ENCODE measurements at regions not wholly inside any gene's neighbourhood (a gene's known extent, or its start where the extent isn't known, plus 50 kb on each side); places are given as distances from the start of the nearest gene placed in this dataset.

DNA sequence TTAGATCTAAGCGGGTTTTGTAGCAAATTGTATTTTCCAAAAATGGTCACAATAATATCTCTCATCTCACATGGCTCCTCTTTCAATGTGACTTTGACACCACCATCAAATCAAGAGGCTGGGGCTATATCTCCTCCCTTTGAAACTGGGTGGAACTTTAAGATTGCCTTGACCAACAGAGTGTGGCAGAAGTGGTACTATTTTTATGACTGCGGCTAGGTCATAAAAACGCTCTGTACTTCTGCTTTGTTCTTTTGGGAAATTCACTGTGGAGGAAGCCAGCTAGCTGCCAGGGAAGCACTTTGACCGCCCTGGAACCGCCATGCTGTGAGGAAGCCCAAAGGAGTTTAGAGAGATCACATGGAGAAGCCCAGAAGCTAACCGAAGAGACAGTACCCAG is 50.7 kb upstream of the ACOT11 start:
- DNase-seq = no peak

DNA sequence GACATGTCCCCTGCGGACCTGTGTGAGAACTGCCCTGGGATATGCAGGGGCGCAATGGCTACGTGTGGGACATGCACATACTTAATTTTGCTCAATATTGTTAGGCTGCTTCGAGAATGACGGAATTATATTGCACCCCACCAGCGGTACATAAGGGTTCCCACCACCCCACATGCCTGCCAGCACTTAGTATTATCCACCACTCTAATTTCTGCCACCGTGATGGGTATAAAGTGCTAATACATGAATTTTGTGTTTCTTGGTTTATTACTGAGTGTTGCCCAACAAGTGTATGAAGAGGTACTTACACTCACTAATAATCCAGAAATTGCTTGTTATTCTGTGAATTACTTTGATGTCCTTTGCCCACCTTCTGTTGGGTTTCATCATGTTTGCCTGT is 52.1 kb upstream of the ACOT11 start:
- no peak for DNase-seq

GRCh38 chr1:54493608-54494007 is 54.4 kb upstream of the ACOT11 start:
- no peak for DNase-seq

DNA sequence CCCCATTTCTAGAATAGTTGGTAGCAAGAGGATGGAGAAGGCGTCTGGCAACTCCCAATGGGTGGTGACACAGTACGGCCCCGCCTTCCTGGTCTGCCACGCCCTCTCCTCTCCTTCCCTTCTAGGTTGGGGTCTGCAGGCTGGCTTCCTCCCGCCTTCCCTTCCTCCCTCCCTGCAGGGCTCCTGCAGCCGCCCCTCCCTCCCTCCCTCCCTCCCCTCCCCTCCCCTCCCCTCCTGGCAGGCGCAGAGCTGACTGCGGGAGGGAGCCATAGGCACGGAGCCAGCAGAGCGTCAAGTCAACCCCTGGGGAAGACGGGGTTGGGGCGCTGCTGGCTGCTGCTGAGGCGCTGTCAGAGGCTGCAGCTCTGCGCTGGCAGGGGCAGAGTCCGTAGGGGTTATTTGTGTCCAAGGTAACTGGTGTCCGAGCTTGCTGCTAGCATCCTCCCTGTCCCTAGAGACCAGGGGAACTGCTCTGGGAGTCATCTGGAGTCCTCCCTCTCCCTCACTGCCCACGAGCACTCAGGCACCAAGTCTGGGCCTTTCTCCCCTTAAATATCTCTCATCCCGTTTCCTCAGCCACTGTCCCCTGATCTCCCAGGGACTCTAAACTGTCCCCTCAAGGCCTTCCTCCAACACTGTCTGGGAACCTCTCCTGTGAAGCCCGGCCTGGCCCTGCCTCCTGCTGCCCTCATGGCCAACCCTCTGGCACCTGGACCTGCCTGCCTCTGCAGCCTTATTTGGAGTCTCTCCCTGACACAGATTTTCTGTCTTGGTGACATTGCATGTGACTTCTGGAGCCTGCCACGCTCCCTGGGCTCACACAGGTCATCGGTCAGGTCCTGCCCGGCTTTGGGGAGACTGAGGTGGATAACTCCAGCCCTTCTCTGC is 57.4 kb upstream of the ACOT11 start:
- no peak for DNase-seq

DNA sequence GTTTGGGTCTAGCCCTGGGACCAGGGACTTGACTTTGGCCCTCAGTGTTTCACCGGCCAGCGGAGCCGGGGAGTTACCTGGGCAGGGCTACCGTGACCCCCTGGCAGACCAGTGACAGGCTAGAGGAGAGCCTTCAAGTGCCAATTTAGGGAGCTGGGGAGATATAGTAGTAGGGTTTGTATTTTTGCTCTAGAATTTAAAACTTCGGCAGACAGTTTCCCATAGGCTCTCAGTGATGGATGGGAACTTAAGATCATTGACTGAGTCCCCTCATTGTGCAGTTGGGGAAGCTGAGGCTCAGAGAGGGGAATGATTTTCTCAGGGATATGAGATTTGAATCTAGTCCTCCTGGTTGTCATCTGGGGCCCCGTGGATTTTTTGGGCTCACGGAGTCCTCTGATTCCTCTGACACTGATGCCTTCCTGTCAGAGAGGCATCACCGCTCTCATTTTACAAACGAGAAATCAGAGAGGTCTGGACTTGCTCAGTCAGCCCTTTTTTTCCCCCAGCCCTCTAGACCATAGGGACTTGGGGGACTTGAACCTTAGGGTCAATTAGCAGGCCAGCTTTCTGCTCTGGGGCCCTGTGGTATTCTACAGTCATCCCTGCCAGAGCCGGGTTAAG is 58.3 kb upstream of the ACOT11 start:
- DNase-seq = no peak

DNA sequence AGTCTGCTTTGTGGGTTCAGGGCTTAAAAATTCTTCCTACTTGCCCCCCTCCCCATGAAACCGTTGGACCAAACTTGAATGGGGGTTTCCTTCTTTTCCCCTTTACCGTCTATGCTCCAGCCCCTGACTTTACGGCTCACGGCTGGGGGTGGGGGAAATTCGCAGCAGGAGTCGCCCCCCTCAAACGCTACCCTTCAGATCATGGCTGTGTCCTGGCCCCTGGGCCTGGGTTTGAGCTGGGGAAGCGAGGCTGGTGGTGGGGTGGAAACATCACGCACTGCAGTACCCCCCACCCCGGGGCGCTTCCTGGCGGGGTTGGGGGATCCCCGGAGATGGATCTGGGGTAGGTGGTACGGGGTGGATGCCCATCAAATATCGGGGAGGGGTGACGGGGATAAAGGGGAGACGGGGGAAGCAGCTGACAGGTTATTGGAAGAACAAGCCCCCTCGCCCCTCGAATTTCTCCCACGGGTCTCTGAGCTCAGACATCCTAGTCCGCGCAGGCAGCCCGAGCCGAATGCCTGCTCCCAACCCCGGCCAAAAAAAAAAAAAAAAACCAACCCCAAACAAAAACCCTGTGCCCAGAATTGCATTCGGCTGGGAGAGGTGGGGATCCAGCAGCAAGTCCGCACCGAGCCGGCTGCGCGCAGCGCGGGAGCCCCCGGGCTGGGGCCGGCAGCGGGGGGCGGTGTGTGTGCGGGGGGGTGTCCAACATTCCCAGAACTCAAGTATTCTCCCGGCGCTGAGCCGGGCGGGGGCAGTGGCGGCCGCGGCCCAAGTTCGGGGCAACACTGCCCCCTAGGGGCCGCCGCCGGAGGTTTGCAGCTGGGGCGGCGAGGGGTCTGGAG is 59.0 kb upstream of the ACOT11 start:
- DNase-seq = peak; percentile 87

GRCh38 chr1:54488065-54488750 is 59.8 kb upstream of the ACOT11 start:
- peak; percentile 88 for DNase-seq

- DNase-seq = peak; percentile 69
These were observed 60.4 kb upstream of the ACOT11 start for GRCh38 chr1:54487571-54488050.

DNA sequence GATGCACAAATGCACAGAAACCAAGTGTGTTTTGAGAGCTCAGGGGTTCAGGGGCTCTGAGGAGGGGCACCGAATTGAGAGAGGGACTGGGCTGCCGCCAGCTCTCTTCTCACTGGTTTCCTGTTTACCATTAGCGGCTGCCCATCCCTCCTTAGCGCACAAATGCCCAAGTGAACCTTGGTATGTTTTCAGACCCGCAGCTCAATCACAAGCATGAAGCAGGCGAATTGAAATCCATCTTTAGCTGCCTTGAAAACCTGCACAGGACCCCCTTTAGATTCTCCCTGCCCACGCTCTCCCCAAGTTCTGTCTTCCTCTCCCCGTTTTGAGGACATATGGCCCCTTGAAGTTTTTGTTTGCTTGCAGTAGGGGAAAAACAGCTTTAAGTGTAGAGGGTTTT is 61.1 kb upstream of the ACOT11 start:
- DNase-seq = no peak

DNA sequence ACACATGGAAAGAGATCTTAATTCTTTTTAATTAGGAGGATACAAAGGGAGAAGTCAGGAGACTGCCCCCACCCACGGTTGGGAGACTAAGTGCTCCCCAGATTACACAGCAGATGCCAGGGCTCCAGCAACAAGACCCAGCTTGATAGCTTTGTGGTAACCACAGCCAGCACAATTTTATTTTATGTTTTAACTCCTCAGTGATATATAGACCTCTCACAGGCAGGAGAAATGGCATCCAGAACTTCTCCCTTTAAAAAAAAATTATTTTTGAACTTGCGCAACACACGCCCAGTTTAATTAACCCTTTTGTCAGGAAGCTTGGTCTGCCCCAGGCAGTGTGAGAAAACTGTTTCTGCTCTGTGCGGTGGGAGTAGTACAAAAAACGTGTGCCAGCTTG is 62.6 kb upstream of the ACOT11 start:
- no peak for DNase-seq

DNA sequence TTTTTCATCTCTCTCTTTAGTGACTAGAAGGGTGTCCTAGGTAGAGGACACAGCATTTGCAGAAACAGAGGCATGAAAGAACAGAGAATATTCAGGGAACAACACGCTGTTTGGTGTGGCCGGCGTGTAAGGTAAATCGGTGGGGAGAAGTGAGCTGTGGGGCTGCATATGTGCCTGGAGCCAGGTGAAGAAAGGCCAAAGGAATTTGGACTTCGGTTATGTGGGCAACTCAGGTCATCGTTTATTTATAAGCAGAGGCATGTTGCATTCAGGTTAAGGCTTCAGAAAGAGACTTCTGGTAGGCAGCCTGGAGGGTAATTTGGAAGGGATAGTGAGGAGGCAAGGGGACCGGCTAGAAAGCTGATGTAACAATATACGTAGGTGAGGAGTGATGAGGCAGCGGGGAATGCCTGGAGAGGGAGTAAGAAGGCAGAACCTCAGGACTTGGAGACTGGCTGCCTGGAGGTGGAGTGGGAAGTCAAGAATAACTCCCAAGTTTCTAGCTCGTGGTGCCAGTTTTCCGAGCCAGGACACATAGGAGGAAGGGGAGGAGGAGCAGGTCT is 64.1 kb upstream of the ACOT11 start:
- DNase-seq = no peak

- no peak for DNase-seq
These were observed 66.7 kb upstream of the ACOT11 start for GRCh38 chr1:54481201-54481884.

GRCh38 chr1:54480525-54480848 is 67.5 kb upstream of the ACOT11 start:
- no peak for DNase-seq

DNA sequence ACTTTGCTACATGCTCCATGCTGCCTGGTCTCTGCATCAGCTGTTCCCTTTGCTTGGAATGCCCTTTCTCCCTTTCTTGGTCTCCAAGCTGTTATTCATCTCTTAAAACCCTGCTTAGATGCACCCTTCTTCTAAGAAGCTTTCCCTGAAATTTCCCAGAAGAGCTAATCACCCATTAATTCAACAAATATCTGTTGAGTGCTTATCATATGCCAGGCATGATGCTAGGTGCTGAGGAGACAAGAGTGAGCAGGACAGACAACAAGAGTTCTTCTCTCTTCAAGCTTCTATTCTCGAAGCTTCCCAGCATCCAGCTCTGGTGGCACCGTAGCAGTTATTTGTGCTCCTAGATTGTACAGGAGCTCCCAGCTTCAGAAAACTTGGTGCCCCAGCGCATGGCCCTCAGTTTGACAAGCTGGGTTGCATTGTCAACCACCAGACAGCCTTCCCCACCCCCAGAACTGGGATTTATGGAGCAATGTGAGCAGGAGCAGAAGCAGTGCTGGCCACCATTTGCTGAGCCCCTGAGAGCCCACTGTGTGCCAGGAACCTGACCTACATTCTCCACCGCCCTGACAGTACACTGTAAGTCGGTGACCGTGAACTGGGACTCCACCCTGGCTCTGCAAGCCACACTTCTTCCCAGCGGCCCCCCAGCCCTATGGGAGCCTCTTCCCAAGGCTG is 68.0 kb upstream of the ACOT11 start:
- DNase-seq = no peak

DNA sequence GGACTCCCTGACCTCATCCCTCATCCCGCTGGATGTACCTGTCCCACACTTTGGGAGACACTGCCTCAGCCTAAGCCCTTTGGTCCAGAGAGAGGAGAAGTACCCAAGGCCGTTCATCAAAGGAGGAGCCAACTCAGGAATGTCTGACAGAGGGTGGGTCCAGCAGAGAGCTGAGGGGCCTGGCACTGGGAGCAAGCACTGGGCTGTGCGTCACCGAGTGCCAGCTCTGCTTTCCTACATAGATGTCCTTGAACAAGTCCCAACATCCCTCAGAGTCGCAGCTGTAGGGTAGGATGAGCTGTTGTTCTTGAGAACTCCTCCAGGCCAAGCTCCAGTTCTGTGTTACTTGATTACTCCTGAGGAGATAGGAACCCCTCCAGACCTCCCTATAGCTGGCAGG is 68.8 kb upstream of the ACOT11 start:
- no peak for DNase-seq

- DNase-seq = no peak
These were observed 70.9 kb upstream of the ACOT11 start for GRCh38 chr1:54477153-54477561.

DNA sequence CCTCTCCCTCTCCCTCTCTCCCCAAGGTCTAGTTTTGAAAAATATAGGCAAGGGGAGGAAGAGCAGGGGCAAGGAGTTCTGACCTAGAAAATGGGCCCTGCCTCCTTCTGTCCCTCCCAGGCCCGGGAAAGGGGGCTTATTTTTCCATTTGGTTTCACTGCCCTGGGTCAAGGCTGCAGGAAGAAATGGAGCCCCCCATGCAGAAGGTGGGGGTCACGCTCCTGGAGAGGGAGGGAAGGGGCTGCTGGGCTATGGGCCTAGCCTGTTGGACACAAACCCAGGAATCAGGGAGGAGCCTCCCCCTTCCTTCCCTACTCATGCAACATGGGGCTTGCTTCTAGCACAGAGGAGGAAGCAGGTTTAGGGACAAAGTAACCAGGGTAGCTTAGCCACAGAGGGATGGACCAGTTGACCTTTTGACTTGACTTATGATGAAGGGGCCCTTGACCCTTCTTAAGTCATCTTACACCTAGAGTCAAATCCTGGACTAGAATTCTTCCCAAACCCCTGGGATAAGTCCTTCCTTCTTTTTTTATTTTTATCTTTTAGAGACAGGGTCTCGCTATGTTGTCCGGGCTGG is 70.4 kb upstream of the SSBP3 start:
- DNase-seq = no peak

DNA sequence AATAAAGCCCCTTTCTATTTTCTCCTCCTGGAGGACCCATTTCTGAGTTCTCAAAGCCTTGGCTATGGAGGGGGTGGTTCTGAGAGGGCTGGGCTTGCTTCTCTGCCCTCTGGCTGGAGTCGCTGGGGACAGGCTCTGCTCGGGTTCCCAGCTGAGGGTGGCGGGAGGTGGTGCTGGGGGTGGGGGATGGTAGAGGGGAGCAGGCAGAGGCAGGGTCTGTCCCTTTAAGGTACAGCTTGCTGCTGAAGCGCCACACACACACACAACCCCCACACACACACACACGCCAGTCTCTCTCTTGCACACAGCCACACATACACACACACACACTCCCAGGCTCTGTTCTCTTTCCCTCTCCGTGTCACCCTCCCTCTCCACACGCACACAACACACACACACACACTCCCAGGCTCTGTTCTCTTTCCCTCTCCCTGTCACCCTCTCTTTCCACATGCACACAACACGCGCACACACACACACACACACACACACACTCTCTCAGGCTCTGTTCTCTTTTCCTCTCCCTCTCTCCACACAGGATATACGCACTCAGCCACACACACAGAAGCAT is 69.8 kb upstream of the SSBP3 start:
- no peak for DNase-seq

DNA sequence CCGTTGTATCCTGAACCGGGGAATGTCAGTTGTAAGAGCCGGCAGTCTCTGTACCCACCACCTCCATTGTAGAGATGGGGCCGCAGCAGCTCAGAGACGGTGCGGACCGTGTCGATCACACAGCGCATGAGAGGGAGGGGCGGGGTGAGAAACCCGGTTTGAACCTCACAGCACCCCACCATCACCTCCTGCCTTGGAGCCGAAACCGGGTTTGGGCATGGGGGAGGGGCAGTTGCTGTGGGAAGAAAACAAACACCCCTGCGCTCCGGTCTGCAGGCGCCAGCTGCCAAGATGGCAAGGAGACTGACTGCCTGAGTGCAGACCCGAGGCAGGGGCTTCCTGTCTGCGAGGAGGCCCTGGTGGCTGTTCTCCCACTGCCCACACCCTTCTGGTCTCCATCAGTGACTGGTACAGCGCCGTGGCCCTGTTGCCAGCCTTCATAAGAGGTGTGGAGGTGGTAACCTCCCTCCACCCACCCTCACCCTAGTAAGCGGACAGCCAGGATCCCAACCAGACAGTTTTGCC is 69.2 kb upstream of the SSBP3 start:
- no peak for DNase-seq
